Activated T-cell treated with anti-CD3 and anti-CD28 coated beads for 24 hours (primary cell): ENCODE measurements at regions not wholly inside any gene's neighbourhood (a gene's known extent, or its start where the extent isn't known, plus 50 kb on each side); places are given as distances from the start of the nearest gene placed in this dataset.

ENCODE experiments used
- DNase-seq: peaks from one replicate; pipeline ENCODE4 v3.0.0-alpha.2; 2020; ENCODE audit warnings: low read depth

DNA sequence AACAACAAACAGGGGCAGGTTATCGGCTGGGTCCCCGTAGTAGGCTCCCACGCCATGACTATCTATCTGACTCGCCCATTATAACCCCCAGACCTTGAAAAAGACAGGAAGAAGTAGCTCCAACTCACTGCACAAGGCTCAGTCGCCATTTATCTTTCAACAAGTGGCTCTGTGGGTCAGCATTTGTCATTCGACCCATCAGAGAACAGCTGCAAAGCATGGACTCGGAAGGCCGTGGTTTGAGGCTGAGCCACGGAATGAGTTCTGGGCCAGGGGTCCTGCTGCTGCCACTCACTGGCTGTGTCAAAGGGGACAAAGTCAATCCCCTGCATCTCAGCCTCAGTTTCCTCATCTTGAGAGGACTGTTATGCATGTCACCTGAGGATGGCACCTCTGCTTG lies 131.0 kb downstream of the DMRTA2 start:
- DNase-seq = no peak

DNA sequence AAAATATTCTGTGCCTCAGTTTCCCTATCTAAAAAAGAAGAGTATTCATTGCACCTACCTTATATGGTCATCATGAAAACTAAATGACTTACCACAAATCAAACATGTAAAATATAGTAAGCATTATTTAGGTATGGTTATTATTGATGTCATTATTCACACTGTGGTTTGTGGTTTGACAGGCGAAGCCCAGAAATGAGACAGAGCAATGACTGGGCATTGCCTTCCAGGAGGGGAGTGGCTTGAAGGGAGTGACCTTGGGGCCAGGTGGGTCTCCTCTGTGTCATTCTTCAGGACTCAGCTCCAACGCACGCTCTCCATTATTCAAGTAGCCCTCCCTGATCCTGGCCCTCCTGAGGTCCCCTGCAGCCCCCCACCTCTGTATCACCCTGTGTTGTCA lies 133.7 kb downstream of the DMRTA2 start:
- no peak for DNase-seq

DNA sequence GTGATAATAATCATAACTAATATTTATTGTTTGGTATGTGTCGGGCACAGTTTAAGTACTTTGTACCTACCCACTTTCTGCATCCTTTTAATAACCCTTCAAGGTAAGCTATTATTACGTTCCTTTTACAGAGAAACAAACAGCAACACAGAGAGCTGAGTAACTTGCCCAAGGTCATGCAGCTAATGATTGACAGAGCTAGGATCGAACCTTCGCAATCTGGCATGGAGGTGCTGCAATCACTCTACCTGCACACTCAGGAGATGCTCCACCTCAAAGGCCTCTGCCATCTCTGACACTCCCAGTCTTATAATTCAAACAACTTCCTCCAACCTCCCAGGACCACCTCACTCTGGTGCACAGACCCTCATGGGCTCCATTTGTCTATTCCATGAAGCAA lies 137.2 kb downstream of the DMRTA2 start:
- no peak for DNase-seq

DNA sequence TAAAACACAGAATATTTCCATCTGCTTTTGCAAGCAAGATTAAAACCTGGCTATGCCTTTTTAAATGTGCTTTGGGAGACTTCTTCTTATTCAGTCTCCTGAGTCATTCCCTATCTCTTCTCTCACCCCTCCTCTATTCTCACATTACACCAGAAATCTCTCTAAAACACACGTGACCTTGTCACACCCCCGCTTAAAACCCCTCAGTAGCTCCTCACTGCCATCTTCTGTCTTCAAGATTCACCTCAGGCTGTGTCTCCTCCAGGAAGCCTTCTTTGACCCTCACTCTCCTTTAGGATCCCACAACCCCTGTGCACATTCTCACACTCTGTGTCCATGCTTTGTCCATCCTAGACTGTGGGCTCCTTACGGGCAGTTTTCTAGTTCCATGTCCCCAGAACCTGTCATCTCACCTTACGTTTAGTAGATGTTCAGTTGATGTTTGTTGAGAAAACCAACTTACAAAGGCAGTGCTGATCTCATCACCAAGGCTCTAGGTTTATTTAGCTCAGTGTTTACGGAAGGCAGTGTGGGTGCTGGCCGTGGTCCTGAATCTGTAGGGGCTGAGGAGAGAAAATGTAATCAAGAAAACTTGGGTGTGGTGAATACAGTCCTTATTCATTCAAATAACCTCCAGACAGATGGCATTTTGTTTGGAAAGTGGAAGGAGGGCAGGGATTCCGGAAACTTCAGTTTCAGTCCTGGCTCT lies 143.5 kb downstream of the DMRTA2 start:
- DNase-seq = no peak

DNA sequence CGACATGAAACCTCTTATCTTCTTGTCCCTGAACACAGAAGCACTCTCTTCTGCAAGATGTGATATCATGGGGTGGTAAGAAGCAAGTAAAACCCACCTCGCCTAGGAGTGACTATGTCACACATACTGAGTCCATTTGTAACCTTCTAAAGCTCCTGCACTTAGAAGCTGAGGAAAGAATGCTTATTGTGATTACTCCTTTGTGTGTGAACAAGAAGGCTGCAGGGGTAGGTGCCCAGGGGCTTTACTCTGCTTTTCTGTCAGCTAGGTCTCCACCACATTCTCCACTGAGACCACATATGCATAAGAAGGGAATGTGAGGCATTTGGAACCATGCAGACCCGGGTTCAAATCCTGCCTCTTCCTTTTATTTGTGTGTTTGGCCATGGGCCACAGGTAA lies 144.3 kb downstream of the DMRTA2 start:
- DNase-seq = no peak

DNA sequence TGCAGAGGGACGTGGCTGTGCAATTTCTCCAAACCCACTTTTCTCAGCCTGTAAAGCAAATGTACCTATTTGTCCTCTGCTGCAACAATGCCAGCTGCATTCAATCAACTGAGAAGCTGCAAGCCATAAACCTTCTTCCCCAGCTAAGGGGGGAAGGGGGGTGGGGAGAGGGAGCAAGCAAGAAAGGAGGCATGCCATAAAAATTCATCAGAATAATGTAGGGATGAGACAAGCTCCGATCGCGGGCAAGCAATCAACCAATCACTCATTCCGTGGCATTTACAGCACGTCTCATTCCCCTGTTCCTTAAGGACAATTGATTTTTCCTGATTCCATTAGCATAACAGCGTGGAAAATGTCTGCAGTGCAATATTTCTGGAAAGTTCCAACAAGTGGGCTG lies 144.8 kb downstream of the DMRTA2 start:
- DNase-seq = no peak

DNA sequence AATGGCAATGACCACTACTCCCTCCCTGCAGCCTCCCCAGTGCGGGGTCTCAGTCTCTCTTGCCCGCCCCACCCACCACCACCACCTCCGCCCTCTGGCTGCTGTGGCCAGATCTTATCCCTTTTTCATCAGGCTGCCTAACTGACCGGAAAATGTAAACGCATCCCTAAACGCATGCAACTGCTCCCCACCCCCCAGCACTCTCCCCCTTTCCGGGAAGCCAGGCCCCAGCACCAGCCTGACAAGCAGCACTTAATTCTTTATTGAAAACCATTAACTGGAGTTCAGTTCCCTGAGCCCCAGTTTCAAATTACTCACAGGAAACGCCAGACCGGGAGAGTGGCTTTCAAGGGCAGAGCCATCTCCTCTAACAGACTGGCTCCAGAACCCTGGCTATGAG lies 147.7 kb downstream of the DMRTA2 start:
- no peak for DNase-seq

DNA sequence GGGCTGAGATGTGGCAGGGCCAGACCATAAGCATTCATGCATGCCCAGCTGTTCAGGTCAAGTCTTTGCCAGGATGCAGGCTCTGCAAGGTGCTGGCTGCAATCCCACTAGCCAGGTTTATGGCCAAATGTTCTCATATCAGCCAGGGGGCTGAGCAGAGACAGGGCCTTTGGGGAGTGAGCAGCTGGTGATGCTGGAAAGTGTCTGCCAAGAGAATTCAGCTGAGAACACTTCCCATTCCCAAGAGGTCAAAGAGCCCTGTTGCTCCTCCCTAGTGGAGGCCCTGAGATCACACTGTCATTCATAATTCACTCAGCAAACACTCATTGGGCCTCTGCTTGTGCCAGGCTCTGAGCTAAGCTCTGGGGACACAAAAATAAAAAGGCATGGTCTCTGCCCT lies 150.3 kb downstream of the DMRTA2 start:
- DNase-seq = no peak

DNA sequence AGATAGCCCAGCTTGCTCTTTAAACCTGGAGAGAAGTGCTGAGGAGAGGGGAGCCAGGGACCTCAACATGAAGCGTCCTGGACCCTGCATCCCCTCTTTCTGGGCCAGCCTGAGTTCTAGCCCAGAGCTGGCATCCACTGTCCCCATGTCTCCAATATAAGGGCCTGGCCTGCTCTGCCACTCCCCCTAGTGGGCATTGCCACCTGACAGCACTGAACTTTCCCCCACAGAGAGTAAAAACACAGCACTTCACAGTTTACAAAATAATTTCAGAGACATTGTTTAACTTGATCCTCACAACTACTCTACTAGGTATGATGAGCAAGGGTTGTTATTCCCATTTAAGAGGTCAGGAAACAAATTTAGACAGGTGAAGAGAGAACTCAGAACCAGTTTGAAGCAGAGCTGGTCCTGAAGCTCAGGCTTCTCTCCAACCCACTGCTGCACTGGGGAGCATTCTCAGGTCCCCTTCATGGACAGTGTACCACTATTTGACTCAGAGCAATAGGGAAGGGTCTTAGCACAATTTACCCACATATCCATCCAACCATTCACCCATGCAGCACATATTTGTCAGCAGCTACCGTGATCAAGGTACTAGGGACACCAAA lies 151.2 kb downstream of the DMRTA2 start:
- DNase-seq = no peak

DNA sequence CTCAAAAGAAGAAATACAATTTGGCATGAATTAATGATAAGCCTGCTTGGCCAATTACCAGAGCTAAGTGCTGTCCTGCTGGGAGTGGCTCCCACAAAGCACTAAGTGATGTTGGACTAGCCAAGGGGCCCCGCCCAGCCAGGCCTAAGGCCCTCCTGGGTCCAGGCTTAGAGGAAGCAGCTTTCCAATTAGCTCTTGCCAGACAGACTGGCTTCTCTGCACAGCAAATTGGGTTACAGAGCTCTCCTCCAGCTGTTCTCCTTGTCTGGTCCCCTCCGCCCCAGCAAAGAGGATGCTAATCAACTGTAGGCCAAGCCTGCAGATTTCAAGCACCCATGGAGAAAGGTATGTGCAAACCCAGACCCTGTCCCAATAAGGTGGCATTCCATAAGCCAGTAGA lies 151.9 kb downstream of the DMRTA2 start:
- no peak for DNase-seq

DNA sequence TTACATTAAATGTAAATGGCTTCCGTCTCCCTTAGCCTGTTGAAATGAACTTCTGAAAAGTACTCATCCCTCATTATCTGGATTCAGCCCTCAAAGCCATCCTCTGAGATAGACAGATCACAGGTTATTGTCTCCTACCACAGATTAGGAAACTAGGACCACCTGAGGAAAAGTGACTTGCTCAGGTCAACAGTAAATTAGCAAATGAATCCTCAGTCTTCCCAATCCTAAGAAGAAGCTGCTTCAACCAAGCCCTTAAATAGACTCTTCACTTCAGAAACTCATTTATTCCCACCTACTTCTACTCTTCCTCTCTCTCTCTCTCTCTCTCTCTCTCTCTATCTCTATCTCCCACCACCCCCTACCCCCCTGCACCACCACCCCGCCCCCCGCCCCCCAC lies 152.3 kb downstream of the DMRTA2 start:
- DNase-seq = no peak

DNA sequence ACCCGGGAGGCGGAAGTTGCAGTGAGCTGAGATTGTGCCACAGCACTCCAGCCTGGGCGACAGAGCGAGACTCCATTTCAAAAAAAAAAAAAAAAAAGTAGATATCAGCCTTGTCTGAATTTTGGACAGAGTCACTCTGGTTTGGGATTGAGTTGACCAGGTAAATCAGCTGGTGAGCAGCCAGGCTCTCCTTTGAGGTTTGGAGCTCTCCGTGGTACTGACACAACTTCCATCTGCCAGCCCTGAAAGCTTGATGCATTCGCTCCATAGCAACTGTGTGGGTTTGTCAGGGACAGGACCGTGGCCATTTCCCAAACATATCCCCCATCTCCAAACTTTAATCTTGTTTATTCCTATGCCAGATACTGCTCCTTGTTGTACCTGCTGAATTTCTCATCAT lies 155.2 kb downstream of the DMRTA2 start:
- DNase-seq = no peak

DNA sequence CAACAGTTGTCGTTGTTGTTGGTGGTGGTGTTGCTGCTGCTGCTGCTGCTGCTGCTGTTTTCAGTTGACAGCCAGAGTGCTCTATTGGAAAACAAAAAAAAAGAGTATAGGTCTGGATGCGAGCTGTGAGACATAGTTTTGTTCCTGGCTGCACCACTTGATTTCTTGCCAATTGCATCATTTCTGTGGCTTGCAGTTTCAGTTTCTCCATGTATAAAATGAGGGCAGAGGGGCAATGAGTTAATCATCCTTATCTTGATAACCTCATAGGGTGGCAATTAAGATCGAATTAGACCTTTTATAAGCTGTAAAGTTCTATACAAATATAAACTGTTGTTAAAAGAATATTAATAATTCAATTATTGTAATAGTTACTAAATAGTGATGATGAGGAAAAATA lies 156.7 kb downstream of the DMRTA2 start:
- DNase-seq = no peak

DNA sequence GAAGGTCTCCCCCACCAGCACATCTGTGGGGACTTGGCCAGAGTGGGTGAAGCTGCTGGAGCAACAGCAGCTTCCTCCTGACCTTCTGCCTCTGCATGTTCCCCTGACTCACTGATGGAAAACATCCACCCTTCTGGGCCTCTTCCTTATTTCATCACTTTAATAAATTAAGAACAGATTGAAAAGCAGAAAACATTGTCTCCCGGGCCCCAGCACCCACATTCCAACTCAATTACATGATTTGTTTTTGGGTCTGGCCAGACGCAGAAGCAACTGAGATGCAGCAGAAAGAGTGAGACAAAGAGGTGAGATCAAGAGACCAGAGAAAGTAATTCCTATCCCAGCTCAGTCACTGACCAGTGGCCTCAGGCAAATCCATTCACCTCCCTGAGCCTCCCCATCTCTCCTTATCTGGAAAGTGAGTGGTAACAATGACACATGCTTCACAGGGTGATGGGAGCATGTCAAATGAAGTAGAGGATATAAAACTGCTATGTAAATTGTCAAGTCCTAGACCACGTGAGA lies 157.1 kb downstream of the ELAVL4 start:
- DNase-seq = no peak

DNA sequence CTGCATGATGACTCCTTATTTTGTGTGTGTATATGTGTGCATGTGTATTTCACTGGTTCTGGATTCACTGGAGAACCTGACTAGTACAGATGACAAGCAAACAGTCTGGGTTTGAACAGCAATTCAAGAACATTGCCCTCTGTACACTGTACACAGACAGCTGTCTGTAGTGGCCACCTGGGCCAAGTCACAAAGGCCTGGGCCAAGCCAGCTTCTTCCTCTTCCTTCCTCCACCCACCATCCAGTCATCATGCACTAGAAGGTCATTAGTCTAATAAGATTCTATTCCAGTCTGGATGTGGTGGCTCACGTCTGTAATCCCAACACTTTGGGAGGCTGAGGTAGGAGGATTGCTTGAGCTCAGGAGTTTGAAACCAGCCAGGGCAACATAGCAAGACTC lies 155.9 kb downstream of the ELAVL4 start:
- DNase-seq = no peak

DNA sequence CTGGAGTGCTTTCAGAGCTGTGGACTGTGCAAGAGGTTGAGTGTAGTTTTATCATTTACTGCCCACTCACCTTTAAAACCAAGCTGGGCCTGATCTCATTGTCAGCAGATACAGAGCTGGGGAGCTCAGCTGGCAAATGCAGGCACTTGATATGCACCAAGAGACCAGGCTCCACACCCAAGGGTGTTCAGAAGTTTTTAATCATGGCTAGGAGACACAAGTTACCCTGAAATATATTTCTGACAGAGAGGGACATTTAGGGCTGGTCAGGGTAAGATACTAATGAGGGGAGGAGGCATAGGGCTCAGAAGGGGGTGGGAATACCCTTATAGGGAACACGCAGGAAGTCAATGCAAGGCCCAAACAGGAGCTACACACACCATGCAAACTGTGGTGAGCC lies 153.7 kb downstream of the ELAVL4 start:
- no peak for DNase-seq

DNA sequence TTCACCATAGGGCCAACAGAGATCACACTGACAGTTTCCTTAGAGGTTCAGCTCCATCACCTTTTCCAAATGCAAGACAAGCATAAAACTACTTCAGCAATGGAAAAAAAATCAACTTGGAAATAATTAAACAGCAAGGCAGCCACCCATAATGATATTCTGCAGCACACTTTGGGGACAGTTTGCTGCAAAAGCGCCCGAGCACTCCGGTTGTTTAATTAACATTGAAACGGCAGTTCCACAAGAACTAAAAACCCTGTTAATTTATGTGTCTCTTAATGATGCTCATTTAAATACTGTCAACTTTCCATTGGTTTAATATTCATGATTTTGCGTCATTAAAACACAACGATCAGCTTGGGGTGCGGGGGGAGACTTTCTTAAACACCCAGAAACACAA lies 153.2 kb downstream of the ELAVL4 start:
- DNase-seq = no peak

DNA sequence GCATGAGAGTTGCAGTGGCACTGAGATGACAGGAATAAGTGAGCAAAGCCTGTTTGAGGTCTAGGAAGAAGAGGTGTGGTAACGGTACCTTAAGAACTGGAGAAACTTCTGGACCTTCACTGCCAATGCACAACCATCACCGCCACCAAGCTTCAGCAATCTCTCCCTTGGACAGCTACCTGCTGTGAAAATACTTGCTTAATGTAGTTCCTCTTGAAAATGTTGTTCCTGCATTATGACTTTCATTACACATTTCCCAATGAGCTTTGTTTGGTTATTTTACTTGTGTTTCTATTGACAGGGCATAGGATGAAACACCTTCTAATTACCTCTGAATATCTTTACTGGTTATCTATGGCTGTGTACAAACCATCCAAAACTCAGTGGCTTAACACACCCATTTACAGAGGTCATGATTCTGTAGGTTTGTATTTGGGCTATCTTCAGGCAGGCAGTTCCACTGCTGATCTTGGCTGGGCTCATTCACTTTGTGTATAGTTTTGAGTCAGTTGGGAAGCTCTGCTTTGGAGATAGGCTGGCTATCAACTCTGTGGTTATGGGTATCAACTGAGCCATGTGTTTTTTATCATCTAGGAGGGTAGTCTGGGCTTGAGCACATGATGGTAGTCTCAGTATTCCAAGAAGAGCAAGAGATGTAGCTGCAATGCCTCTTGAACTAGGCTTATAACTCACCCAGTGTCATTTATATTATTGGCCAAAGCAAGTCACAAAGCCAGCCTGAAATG lies 149.4 kb downstream of the ELAVL4 start:
- no peak for DNase-seq

DNA sequence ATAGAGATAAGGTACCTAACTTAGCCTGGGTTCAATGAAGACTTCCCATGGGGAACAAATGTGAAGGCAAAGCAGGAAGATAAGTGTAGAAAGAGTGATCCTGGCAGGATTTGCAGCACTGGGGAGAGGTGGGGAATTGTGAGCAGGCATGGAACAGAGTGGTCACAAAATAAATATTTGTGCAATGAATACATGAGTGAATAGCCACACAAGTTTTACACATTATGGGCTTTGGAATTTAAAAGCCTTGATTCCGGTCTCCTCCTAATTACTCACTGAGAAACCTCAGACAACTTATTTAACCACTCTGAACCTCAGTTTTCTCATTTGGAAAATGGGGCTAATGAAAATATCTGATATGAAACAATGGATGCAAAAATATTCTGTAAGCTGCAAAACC lies 148.3 kb downstream of the ELAVL4 start:
- no peak for DNase-seq
